Psoas muscle (tissue), 7 donors: ENCODE measurements at regions not wholly inside any gene's neighbourhood (a gene's known extent, or its start where the extent isn't known, plus 50 kb on each side); places are given as distances from the start of the nearest gene placed in this dataset.

ENCODE experiments used
- ATAC-seq, 4 donors: fragments of 200-7000 bp; cut with Tn5 transposase; one replicate each; pipeline ENCODE4 v1.9.1; 2020; ENCODE audit warnings: moderate library complexity in 3 of 4, mild to moderate bottlenecking in 2 of 4
- DNase-seq, 2 donors: peaks; one replicate each; pipeline ENCODE4 v3.0.0-alpha.2; 2020
- H3K27ac ChIP-seq: fragments of 200-600 bp; one replicate; pipeline ENCODE4 v1.8.0; 2022
- H3K27me3 ChIP-seq, 3 donors: fragments of 200-600 bp in 1 of 3; one replicate each; pipeline versions ENCODE4 v1.6.1 to v1.8.0; 2013 to 2022; ENCODE audit warnings: low read length in 2 of 3, mild to moderate bottlenecking in 2 of 3, moderate library complexity in 1 of 3; ENCODE audit not compliant: insufficient read depth in 3 of 3
- H3K36me3 ChIP-seq, 2 donors: fragments of 200-600 bp in 1 of 2; one replicate each; pipeline versions ENCODE4 v1.6.1 to v1.8.0; 2013 to 2022; ENCODE audit warnings: low read depth in 1 of 2, mild to moderate bottlenecking in 1 of 2, moderate library complexity in 1 of 2; ENCODE audit not compliant: insufficient read depth in 1 of 2
- H3K4me1 ChIP-seq: fragments of 200-600 bp; one replicate; pipeline ENCODE4 v1.8.0; 2022
- H3K4me3 ChIP-seq: fragments of 200-600 bp; one replicate; pipeline ENCODE4 v1.8.0; 2022; ENCODE audit warnings: mild to moderate bottlenecking
- H3K9me3 ChIP-seq: fragments of 200-600 bp; one replicate; pipeline ENCODE4 v1.8.0; 2022
- CTCF ChIP-seq: fragments of 200-600 bp; IDR thresholded peaks from one replicate; pipeline ENCODE4 v1.8.0; 2022; ENCODE audit warnings: antibody characterized with exemption
- WGBS, 3 donors: extraction: QIAGEN DNeasy Blood & Tissue Kit; methylation state at CpG; one replicate each; pipeline versions ENCODE4 v1.1.6 to v1.1.7; 2013; 5-methylcytosine and 5-hydroxymethylcytosine counted together
- intact Hi-C, 2 donors: fragments of 100-400 bp; cut with DNase I; formaldehyde crosslinking; loops; one replicate each; pipeline versions ENCODE4 v1.11.0 to v1.14.2; 2022
- donor health status: healthy with polysubstance abuse.
- donor health status: DM: no; HTN: no; CAD: no; lungs with moderate emphysema.
- donor health status: Bipolar disorder and iron deficiency.
- donor health status: healthy.
- donor health status: DM: yes; HTN: yes; CAD: no.
- donor health status: DM: no; HTN: no; CAD: no.
- donor health status: DM: yes; HTN: yes; CAD: no.

GRCh38 chr7:155925682-155926081 lies 113.4 kb upstream of the SHH start:
- no peak for ATAC-seq
- Histone ChIP-seq H3K27ac (no peak overlapping the region), H3K4me1 (no peaks in the 10 kb centered on the region), H3K9me3 (no peaks in the 10 kb centered on the region), H3K27me3 (peaks cover 0 to 6% (median 3%) of the 10 kb centered on the region in 3 donors), H3K36me3 (no peaks in the 10 kb centered on the region), H3K4me3 (no peak overlapping the region)
- no peak for DNase-seq
- TF ChIP-seq CTCF: no peak
- 77 to 84% (median 82%) methylated on average over 14 of the region's 14 CpGs for WGBS, 3 donors
- intact Hi-C loops: no loop called here

- Histone ChIP-seq H3K27ac (no peak overlapping the region), H3K4me3 (no peak overlapping the region), H3K4me1 (no peaks in the 10 kb centered on the region), H3K36me3 (no peaks in the 10 kb centered on the region), H3K9me3 (no peaks in the 10 kb centered on the region), H3K27me3 (peaks cover 0 to 6% (median 3%) of the 10 kb centered on the region in 3 donors)
- ATAC-seq (no peak), DNase-seq (no peak)
- intact Hi-C loops: no loop called here
- TF ChIP-seq CTCF: no peak
- 51 to 60% (median 57%) methylated on average over 24 to 25 of the region's 25 CpGs for WGBS, 3 donors
Measured at GRCh38 chr7:155922067-155922816, 110.0 kb upstream of the SHH start.

- no peak for ATAC-seq
- 81 to 83% (median 81%) methylated on average over 10 of the region's 10 CpGs for WGBS, 3 donors
Measured at GRCh38 chr7:155921804-155922066, 109.5 kb upstream of the SHH start.

GRCh38 chr7:155921086-155921803 lies 109.0 kb upstream of the SHH start:
- Histone ChIP-seq H3K4me1 (no peaks in the 10 kb centered on the region), H3K36me3 (no peaks in the 10 kb centered on the region), H3K9me3 (no peaks in the 10 kb centered on the region), H3K27ac (no peak overlapping the region), H3K27me3 (peaks cover 0 to 6% (median 0%) of the 10 kb centered on the region in 3 donors), H3K4me3 (no peak overlapping the region)
- ATAC-seq: no peak
- 76 to 85% (median 79%) methylated on average over 12 of the region's 12 CpGs for WGBS, 3 donors
- DNase-seq: no peak
- TF ChIP-seq CTCF: no peak
- intact Hi-C loops: no loop called here

More at GRCh38 chr7:155921804-155922066, 109.5 kb upstream of the SHH start:
- H3K27ac ChIP-seq: no peak overlapping the region
- intact Hi-C loops: no loop called here
- H3K9me3 ChIP-seq: no peaks in the 10 kb centered on the region
- no peak overlapping the region for H3K4me3 ChIP-seq
- H3K36me3 ChIP-seq: no peaks in the 10 kb centered on the region
- no peaks in the 10 kb centered on the region for H3K4me1 ChIP-seq
- no peak for DNase-seq
- H3K27me3 ChIP-seq: peaks cover 0 to 6% (median 0%) of the 10 kb centered on the region in 3 donors
- TF ChIP-seq CTCF: no peak
